Loucy (cell line): ENCODE measurements at regions not wholly inside any gene's neighbourhood (a gene's known extent, or its start where the extent isn't known, plus 50 kb on each side); places are given as distances from the start of the nearest gene placed in this dataset.

Experiments
- H2AFZ ChIP-seq: fragments of 200-600 bp; sonication (generic); 2 replicates; pipeline ENCODE4 v1.6.0; 2016; ENCODE audit warnings: antibody characterized with exemption, mild to moderate bottlenecking, low read length, moderate library complexity
- H3F3A ChIP-seq: fragments of 200-600 bp; 2 replicates; pipeline ENCODE4 v1.6.0; 2016; ENCODE audit warnings: antibody characterized with exemption, low read depth, mild to moderate bottlenecking
- H3K27me3 ChIP-seq: fragments of 200-600 bp; sonication (generic); 2 replicates; pipeline ENCODE4 v1.6.1; 2014; ENCODE audit warnings: low read length, mild to moderate bottlenecking; ENCODE audit not compliant: insufficient read depth, poor library complexity, severe bottlenecking
- H3K36me3 ChIP-seq: fragments of 200-600 bp; sonication (generic); 2 replicates; pipeline ENCODE4 v1.6.1; 2016; ENCODE audit warnings: low read length; ENCODE audit not compliant: insufficient read depth
- H3K4me1 ChIP-seq: fragments of 200-600 bp; sonication (generic); 2 replicates; pipeline ENCODE4 v1.5.1; 2014; ENCODE audit warnings: low read length, mild to moderate bottlenecking; ENCODE audit not compliant: insufficient read depth, poor library complexity, severe bottlenecking
- H3K4me2 ChIP-seq: fragments of 200-600 bp; sonication (generic); 2 replicates; pipeline ENCODE4 v1.6.0; 2014; ENCODE audit warnings: antibody characterized with exemption, low read length, low read depth, mild to moderate bottlenecking; ENCODE audit not compliant: poor library complexity, severe bottlenecking
- H3K4me3 ChIP-seq: fragments of 200-600 bp; sonication (generic); 2 replicates; pipeline ENCODE4 v1.5.1; 2014; ENCODE audit warnings: low read length, mild to moderate bottlenecking, mixed read lengths; ENCODE audit not compliant: poor library complexity, severe bottlenecking
- H3K79me2 ChIP-seq: fragments of 200-600 bp; sonication (generic); 2 replicates; pipeline ENCODE4 v1.6.1; 2014; ENCODE audit warnings: low read length; ENCODE audit not compliant: insufficient read depth
- H3K9ac ChIP-seq: fragments of 200-600 bp; sonication (generic); 2 replicates; pipeline ENCODE4 v1.6.0; 2014; ENCODE audit warnings: mild to moderate bottlenecking, low read depth, low read length, moderate library complexity; ENCODE audit not compliant: poor library complexity, severe bottlenecking
- H3K9me2 ChIP-seq: fragments of 200-600 bp; sonication (generic); replicated peaks from 2 replicates; pipeline ENCODE4 v1.6.1; 2016; ENCODE audit warnings: low read depth, low read length, mixed read lengths
- H3K9me3 ChIP-seq: fragments of 200-600 bp; sonication (generic); 2 replicates; pipeline ENCODE4 v1.6.1; 2014; ENCODE audit warnings: mild to moderate bottlenecking, antibody characterized with exemption, low read length, low read depth; ENCODE audit not compliant: insufficient read depth
- H4K20me1 ChIP-seq: fragments of 200-600 bp; sonication (generic); 2 replicates; pipeline ENCODE4 v1.6.0; 2014; ENCODE audit warnings: antibody characterized with exemption, low read length, mild to moderate bottlenecking; ENCODE audit not compliant: insufficient read depth, poor library complexity, severe bottlenecking
- EZH2phosphoT487 ChIP-seq: fragments of 200-600 bp; IDR thresholded peaks from 2 replicates; pipeline ENCODE4 v1.6.1; 2018; ENCODE audit warnings: antibody characterized with exemption, mild to moderate bottlenecking, moderate library complexity, borderline replicate concordance
- TF ChIP-seq, protein P1 (sequence below): fragments of 200-600 bp; sonication (generic); conservative IDR thresholded peaks from 2 replicates; pipeline ENCODE4 v1.5.1; 2014; ENCODE audit warnings: mild to moderate bottlenecking, antibody characterized with exemption, low read length

DNA sequence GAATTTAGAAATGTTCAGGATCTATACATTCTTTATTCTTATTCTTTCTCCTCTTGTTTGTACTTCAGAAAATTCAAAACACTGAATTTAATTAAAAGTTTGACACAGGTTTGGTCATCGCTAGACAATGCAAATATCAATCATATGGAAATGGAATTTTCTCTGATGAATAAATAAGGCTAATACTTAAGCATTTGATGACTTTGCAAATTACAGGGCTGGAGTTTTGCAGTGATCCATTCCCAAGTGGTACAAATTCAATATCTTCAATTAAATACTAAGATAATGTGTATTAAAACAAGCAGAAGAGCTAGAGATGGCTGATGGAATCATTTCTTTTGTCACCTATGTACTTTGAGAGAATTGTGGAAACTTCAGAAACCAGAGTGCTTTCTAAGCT lies 439.6 kb downstream of the DYNC2H1 start:
- H3K9ac ChIP-seq, result no peak overlapping the region
- H3K79me2 ChIP-seq, result no peaks in the 10 kb centered on the region
- no peak overlapping the region for H2AFZ ChIP-seq
- no peaks in the 10 kb centered on the region for H3K36me3 ChIP-seq
- no peaks in the 10 kb centered on the region for H3F3A ChIP-seq
- no peak overlapping the region for H3K4me2 ChIP-seq
- no peaks in the 10 kb centered on the region for H3K27me3 ChIP-seq
- H3K9me3 ChIP-seq, result no peaks in the 10 kb centered on the region
- H3K4me1 ChIP-seq, result peaks cover 16% of the 10 kb centered on the region
- no peaks in the 10 kb centered on the region for H3K9me2 ChIP-seq
- no peaks in the 10 kb centered on the region for H4K20me1 ChIP-seq
- H3K4me3 ChIP-seq, result no peak overlapping the region
- TF ChIP-seq, protein P1, sequence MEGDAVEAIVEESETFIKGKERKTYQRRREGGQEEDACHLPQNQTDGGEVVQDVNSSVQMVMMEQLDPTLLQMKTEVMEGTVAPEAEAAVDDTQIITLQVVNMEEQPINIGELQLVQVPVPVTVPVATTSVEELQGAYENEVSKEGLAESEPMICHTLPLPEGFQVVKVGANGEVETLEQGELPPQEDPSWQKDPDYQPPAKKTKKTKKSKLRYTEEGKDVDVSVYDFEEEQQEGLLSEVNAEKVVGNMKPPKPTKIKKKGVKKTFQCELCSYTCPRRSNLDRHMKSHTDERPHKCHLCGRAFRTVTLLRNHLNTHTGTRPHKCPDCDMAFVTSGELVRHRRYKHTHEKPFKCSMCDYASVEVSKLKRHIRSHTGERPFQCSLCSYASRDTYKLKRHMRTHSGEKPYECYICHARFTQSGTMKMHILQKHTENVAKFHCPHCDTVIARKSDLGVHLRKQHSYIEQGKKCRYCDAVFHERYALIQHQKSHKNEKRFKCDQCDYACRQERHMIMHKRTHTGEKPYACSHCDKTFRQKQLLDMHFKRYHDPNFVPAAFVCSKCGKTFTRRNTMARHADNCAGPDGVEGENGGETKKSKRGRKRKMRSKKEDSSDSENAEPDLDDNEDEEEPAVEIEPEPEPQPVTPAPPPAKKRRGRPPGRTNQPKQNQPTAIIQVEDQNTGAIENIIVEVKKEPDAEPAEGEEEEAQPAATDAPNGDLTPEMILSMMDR, result no peak
- no peak for TF ChIP-seq EZH2phosphoT487

DNA sequence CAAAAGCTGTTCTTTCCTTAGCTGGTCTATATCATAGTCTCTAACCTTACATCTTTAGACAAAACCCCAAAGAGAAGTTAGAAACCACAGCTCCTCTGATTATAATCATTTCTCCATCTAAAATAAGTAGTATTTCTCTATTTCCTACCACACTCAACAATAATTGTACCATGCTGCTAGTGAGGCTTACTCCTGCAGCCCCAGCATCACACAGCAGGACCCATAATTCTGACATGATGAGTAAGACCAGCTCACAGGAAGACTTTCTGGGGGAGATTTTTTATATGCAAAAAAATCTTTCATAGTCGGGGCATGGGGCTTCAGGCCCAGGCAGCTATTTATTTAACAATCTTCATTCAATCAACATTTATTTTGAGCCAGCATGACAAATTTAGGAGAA lies 441.6 kb downstream of the DYNC2H1 start:
- Histone ChIP-seq H3K9me2 (no peaks in the 10 kb centered on the region), H2AFZ (no peak overlapping the region), H3K36me3 (no peaks in the 10 kb centered on the region), H3K27me3 (no peaks in the 10 kb centered on the region), H3K4me2 (no peak overlapping the region), H3K9me3 (no peaks in the 10 kb centered on the region), H3K9ac (no peak overlapping the region), H3K4me3 (no peak overlapping the region), H3K79me2 (no peaks in the 10 kb centered on the region), H4K20me1 (no peaks in the 10 kb centered on the region), H3F3A (no peaks in the 10 kb centered on the region), H3K4me1 (peaks cover 16% of the 10 kb centered on the region)
- TF ChIP-seq, protein P1, result no peak
- TF ChIP-seq EZH2phosphoT487, result no peak

DNA sequence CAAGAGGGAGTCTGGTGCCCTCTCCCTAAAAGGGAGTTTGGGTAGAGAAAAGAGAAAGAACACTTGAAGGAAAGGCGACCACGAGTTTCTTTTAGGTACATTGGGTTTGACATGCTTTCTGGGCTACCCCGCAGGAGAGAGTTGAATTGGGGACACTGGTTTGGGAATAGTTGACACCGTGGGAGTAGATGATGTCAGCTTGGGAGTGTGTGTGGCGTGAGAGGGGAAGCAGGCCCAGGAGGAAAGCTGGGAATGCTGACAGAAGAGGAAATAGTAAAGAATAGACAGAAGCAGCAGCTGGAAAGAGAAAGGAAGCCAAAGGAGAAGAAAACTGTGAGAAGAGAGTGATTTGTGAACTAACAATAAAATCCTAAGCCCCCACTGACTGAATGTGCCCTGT lies 442.9 kb downstream of the DYNC2H1 start:
- Histone ChIP-seq H3K9me2 (no peaks in the 10 kb centered on the region), H4K20me1 (no peaks in the 10 kb centered on the region), H3F3A (no peaks in the 10 kb centered on the region), H2AFZ (no peak overlapping the region), H3K36me3 (no peaks in the 10 kb centered on the region), H3K79me2 (no peaks in the 10 kb centered on the region), H3K4me3 (no peak overlapping the region), H3K4me2 (no peak overlapping the region), H3K27me3 (no peaks in the 10 kb centered on the region), H3K9ac (no peak overlapping the region), H3K4me1 (peaks cover 12% of the 10 kb centered on the region), H3K9me3 (no peaks in the 10 kb centered on the region)
- TF ChIP-seq, protein P1, result no peak
- no peak for TF ChIP-seq EZH2phosphoT487
